ENCODE measurements at regions not wholly inside any gene's neighbourhood (a gene's known extent, or its start where the extent isn't known, plus 50 kb on each side); places are given as distances from the start of the nearest gene placed in this dataset.

DNA sequence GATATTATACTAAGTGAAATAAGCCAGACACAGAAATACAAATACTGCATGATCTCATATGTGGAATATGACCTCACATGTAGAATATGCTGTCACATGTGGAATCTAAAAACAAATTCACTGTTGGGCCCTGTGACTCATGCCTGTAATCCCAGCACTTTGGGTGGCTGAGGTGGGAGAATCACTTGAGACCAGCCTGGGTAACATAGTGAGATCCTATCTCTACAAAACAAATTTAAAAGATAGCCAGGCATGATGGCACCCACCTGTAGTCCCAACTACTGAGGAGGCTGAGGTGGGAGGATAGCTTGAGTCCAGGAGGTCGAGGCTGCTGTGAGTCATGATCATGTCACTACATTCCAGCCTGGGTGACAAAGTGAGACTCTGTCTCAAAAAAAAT, 160.3 kb downstream of the PTEN start (continued):
- TF ChIP-seq, protein P1, sequence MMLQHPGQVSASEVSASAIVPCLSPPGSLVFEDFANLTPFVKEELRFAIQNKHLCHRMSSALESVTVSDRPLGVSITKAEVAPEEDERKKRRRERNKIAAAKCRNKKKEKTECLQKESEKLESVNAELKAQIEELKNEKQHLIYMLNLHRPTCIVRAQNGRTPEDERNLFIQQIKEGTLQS (IDR thresholded peaks at IDR 0.05; ENCODE audit: insufficient read depth, low read depth, low read length), result no peak
- TF ChIP-seq CHD1 (IDR thresholded peaks at IDR 0.05; ENCODE audit: low read depth, low read length), result no peak

All from H1 (cell line).